ENCODE measurements at regions not wholly inside any gene's neighbourhood (a gene's known extent, or its start where the extent isn't known, plus 50 kb on each side); places are given as distances from the start of the nearest gene placed in this dataset.

GRCh38 chr5:174596429-174596828 lies 128.0 kb upstream of the MSX2 start:
- H3K4me3 ChIP-seq (ENCODE audit: low read depth in 2 of 2, low read length in 2 of 2), result no peak overlapping the region
- ChIA-PET POLR2A (interaction anchor here (0.6 kb wide), 1 partner anchor 317 kb away, joined by 16 read pairs; no protein-coding TSS in a partner anchor), CTCF (no interaction called here)
- H3K9me3 ChIP-seq (ENCODE audit: control insufficient read depth, insufficient read depth, low read depth, low read length), result no peaks in the 10 kb centered on the region
- H3K27ac ChIP-seq (ENCODE audit: low read length), result no peak overlapping the region
- TF ChIP-seq REST (IDR thresholded peaks at IDR 0.05; ENCODE audit: insufficient read depth in 1 of 2, low read depth in 2 of 2, low read length in 1 of 2), result no peak
- TF ChIP-seq SIN3A (IDR thresholded peaks at IDR 0.05; ENCODE audit: borderline replicate concordance, insufficient read depth, low read depth, low read length), result no peak
- ATAC-seq (no peak), DNase-seq (ENCODE audit: low read depth, low spot score) (no peak)
- H3K4me1 ChIP-seq (ENCODE audit: control insufficient read depth, insufficient read depth, low read length), result 0 out of 2 replicates have a peak, but pooled peaks cover 4% of the 10 kb centered on the region
- in situ Hi-C loops (cut with HindIII; ENCODE audit: low pct_unique_long_range_greater_than_20kb, low sequenced_read_pairs) (no loop called here), intact Hi-C loops (cut with micrococcal nuclease; ENCODE audit: unreplicated experiment) (no loop called here)
- H3K36me3 ChIP-seq (ENCODE audit: control insufficient read depth, insufficient read depth, low read length), result no peaks in the 10 kb centered on the region
- no peaks in the 10 kb centered on the region for H3K27me3 ChIP-seq (ENCODE audit: control insufficient read depth, insufficient read depth, low read length)
- BruUV-seq (replicated peaks), result no TSS peak

GRCh38 chr5:174599992-174600391 lies 124.4 kb upstream of the MSX2 start:
- in situ Hi-C loops (cut with HindIII; ENCODE audit: low pct_unique_long_range_greater_than_20kb, low sequenced_read_pairs), result no loop called here
- Histone ChIP-seq H3K36me3 (ENCODE audit: control insufficient read depth, insufficient read depth, low read length) (no peaks in the 10 kb centered on the region), H3K9me3 (ENCODE audit: control insufficient read depth, insufficient read depth, low read depth, low read length) (no peaks in the 10 kb centered on the region), H3K27me3 (ENCODE audit: control insufficient read depth, insufficient read depth, low read length) (no peaks in the 10 kb centered on the region), H3K27ac (ENCODE audit: low read length) (no peak overlapping the region), H3K4me3 (ENCODE audit: low read depth in 2 of 2, low read length in 2 of 2) (peak overlapping the region in 1 of 2 experiments; percentile 0; a peak in 1 of 4 replicates), H3K4me1 (ENCODE audit: control insufficient read depth, insufficient read depth, low read length) (0 out of 2 replicates have a peak, but pooled peaks cover 4% of the 10 kb centered on the region)
- ChIA-PET POLR2A (no interaction called here), CTCF (no interaction called here)
- BruUV-seq (replicated peaks), result no TSS peak
- ATAC-seq (peak; percentile 84), DNase-seq (ENCODE audit: low read depth, low spot score) (no peak)
- no peak for TF ChIP-seq POLR2AphosphoS5 (IDR thresholded peaks at IDR 0.05; ENCODE audit: low read depth, low read length)
- TF ChIP-seq SIN3A (IDR thresholded peaks at IDR 0.05; ENCODE audit: borderline replicate concordance, insufficient read depth, low read depth, low read length), result no peak
- intact Hi-C loops (cut with micrococcal nuclease; ENCODE audit: unreplicated experiment), result no loop called here

- BruUV-seq (replicated peaks), result no TSS peak
- POLR2A ChIA-PET, result no interaction called here
- Histone ChIP-seq H3K36me3 (ENCODE audit: control insufficient read depth, insufficient read depth, low read length) (no peaks in the 10 kb centered on the region), H3K9me3 (ENCODE audit: control insufficient read depth, insufficient read depth, low read depth, low read length) (no peaks in the 10 kb centered on the region), H3K27ac (ENCODE audit: low read length) (no peak overlapping the region), H3K4me1 (ENCODE audit: control insufficient read depth, insufficient read depth, low read length) (peaks cover 4% of the 10 kb centered on the region; the same call in 1 of the 2 replicates), H3K27me3 (ENCODE audit: control insufficient read depth, insufficient read depth, low read length) (no peaks in the 10 kb centered on the region), H3K4me3 (ENCODE audit: low read depth in 2 of 2, low read length in 2 of 2) (no peak overlapping the region)
- intact Hi-C loops (cut with micrococcal nuclease; ENCODE audit: unreplicated experiment), result no loop called here
- in situ Hi-C loops (cut with HindIII; ENCODE audit: low pct_unique_long_range_greater_than_20kb, low sequenced_read_pairs), result no loop called here
- no peak for TF ChIP-seq SIN3A (IDR thresholded peaks at IDR 0.05; ENCODE audit: borderline replicate concordance, insufficient read depth, low read depth, low read length)
- no peak for TF ChIP-seq REST (IDR thresholded peaks at IDR 0.05; ENCODE audit: insufficient read depth in 1 of 2, low read depth in 2 of 2, low read length in 1 of 2)
- CTCF ChIA-PET, result no interaction called here
- ATAC-seq (no peak), DNase-seq (ENCODE audit: low read depth, low spot score) (no peak)
Measured at GRCh38 chr5:174601946-174602345, 122.4 kb upstream of the MSX2 start.

Data from Panc1 (cell line).